D721Med (cell line): ENCODE measurements at regions not wholly inside any gene's neighbourhood (a gene's known extent, or its start where the extent isn't known, plus 50 kb on each side); places are given as distances from the start of the nearest gene placed in this dataset.

Experiments used
- DNase-seq: peaks from one replicate; pipeline ENCODE4 v3.0.0; 2011; ENCODE audit warnings: low spot score; ENCODE audit not compliant: insufficient read length
- FAIRE-seq: peaks from 2 replicates; lab custom pipeline; 2011; peaks lifted over from hg19 to GRCh38; lab: Jason Lieb, UNC
- TF ChIP-seq, protein P1 (sequence below): IDR thresholded peaks from 2 replicates; pipeline ENCODE4 v1.5.1; 2012; ENCODE audit warnings: mild to moderate bottlenecking, control low read depth; ENCODE audit not compliant: insufficient read depth; ENCODE audit errors: missing control alignments

DNA sequence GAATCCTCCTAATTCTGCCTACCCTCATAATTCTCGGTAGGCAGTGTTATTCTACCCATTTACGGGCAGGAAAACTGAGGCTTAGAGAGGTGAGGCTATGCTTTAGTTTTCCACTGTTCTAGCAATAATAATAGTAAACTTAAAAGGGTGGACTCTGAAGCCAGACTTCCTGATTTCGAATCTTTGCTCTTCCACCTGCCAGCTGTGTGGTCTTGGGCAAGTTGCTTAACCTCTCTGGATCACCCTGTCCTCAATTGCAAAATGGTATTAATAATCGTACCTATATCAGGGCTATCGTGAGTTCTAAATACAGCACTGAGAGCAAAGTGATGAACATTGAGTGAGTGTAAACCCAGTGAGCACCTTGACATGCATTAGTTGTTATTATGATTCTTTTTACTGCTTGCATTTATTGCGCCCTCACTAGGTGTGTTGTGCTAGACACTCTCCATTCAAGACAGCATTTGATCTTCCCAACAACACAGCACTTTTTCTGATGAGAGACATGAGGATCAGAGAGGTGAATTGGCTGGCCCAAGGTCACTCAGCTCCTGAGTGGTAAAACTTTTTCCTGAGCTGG, 102.3 kb upstream of the CSF3R start:
- TF ChIP-seq, protein P1, sequence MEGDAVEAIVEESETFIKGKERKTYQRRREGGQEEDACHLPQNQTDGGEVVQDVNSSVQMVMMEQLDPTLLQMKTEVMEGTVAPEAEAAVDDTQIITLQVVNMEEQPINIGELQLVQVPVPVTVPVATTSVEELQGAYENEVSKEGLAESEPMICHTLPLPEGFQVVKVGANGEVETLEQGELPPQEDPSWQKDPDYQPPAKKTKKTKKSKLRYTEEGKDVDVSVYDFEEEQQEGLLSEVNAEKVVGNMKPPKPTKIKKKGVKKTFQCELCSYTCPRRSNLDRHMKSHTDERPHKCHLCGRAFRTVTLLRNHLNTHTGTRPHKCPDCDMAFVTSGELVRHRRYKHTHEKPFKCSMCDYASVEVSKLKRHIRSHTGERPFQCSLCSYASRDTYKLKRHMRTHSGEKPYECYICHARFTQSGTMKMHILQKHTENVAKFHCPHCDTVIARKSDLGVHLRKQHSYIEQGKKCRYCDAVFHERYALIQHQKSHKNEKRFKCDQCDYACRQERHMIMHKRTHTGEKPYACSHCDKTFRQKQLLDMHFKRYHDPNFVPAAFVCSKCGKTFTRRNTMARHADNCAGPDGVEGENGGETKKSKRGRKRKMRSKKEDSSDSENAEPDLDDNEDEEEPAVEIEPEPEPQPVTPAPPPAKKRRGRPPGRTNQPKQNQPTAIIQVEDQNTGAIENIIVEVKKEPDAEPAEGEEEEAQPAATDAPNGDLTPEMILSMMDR: no peak
- no peak for DNase-seq
- FAIRE-seq: no peak

DNA sequence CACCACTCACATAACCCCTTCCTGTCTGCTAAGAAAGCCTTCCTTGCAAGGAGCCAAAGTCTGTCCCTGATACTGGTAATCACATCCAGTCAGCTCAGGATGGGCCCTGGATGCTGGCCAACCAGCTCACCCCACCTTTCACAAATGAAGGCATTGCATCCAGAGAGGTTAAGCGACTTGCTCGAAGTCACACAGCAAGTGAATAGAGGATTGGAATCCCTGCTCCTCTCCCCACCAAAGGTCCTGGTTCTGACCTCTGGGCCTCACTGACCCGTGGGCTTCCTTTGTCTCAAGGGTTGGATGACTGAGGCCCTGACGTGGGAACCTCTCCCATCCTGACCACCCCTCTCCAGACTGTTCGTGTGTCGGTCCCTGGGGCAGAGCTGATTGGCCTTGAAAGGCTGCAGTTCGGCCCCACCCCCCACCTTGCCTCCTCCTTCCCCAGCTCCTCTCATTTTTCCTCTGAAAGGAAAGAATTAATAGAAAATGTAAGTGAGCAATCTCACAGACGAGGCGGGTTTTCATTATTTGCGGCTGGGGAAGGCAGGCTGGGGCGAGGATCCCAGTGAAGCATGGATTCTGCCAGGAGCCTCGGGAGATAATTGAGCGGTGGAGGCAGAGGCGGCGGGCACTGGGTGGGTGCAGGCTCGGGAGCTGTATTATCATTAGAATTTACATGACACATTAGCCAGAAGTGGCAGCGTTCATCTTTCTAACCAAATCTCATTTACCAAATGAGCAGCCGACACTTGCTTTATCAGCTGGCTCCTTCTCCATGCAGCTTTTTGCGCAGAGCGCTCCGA, 101.5 kb upstream of the CSF3R start:
- TF ChIP-seq, protein P1: no peak
- no peak for DNase-seq
- FAIRE-seq: no peak

DNA sequence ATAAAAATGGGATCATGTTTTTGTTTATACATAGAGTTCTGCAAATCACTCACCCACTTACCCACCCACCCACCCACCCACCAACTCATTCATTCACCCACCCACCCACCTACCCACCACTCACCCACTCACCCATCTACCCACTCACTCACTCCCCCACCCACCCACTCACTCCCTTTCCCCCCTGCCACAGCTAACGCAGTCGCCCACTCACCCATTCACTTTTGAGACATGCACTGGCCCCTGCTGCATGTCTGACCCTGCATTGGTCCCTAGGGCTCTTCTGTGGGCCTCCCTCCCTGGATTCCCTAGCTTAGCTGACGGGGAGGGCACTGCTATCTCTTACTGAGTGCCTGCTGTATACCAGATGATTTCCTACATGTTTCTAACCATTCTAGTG, 100.4 kb upstream of the CSF3R start:
- DNase-seq: no peak
- TF ChIP-seq, protein P1: no peak
- FAIRE-seq: no peak

DNA sequence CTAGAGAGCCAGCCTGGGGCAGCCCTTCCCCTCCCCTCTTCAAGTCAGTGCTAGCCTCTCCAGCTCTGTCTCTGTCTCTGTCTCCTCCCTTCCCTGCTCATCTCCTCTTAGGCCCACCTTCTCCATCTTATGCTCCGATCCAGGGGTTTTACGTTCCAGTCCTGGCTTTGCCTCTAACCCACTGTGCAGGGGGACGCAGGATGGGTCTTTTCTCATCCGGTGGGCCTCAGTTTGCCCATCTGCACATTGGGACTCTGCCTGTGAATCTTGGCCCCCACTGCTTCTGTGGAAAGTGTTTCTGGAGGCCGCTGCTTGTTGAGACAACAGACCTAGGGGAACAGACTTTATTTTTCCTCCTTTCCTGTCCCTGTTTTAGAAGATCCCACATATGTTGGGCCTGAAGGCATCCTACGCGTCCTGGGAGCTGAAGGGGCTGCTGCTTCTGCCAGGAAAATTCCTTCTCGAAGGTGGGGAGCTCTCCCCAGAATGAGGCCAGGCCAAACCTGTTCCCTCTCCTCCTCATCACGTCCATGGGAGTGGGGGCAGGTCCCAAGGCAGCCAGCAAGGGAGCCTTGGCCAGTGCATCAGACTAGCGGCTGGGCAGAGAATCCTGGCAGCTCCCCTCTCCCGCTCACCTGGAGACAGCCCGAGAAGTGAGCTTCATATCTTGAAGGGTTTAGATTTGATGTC, 99.5 kb upstream of the CSF3R start:
- DNase-seq (no peak), FAIRE-seq (no peak)
- TF ChIP-seq, protein P1: no peak

DNA sequence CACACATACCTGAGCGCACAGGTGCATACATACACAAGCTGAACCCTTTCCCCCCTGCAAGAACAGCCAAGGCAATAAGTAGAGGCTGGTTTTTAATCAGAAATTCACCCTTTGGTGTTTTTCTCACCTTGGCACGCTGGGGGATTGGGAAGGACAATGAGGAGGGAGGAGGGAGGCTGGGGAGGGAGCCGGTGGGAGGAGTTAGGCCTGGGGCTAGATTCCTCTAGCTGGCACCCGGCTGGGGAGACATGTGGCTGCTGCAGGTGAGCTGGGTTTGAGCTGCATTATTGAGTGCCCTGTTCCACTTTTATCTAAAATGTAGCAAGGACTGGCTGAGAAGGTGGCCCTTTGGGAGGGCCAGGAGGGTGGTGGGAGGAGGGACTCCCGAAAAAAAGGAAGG, 97.8 kb upstream of the CSF3R start:
- TF ChIP-seq, protein P1: no peak
- FAIRE-seq: no peak
- no peak for DNase-seq

DNA sequence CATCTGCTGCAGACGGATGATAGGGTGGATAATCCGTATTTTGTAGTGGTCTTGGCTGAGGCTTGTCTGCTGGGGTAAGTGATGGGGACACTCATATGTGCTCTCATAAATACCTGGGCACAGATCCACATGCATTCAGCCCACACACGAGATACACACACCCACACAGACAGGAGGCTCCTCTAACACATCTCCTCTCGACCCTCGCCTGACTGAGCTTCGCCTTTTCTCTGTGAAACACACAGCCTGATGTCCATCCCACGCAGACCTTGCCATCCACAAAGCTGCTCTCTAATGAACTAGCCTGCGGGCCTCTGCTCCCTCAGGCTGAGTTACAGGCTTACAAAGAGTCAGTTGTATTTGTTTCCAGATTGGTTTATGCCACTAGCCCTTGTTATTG, 96.3 kb upstream of the CSF3R start:
- TF ChIP-seq, protein P1: no peak
- no peak for FAIRE-seq
- no peak for DNase-seq
